ENCODE measurements at regions not wholly inside any gene's neighbourhood (a gene's known extent, or its start where the extent isn't known, plus 50 kb on each side); places are given as distances from the start of the nearest gene placed in this dataset.

DNA sequence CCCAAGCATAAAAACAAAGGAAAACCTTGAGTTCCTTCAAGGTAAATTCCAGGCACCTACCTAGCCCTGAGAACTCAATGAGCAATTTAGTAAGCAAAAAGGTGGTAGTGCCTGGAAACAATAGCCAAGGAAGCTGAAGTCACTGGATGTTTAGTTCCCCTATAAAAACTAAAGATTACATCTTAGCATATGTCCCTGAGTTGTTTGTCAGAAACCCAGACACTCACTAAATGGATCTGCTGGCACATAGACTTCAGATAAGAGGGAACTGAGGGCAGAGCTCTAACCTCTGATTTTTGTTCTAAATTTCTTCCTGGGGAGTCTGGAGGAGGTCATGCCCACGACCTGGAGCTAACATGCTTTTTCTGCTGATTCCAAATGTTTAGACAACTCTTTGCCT, 532.8 kb upstream of the SALL1 start:
- Histone ChIP-seq H3K4me3 (ENCODE audit: low read depth in 1 of 2, low read length in 2 of 2) (no peak overlapping the region), H3K4me1 (ENCODE audit: control insufficient read depth in 1 of 2, insufficient read depth in 2 of 2, low read length in 2 of 2) (no peaks in the 10 kb centered on the region), H3K27ac (ENCODE audit: low read length) (no peak overlapping the region), H3K27me3 (ENCODE audit: low read depth, low read length) (no peaks in the 10 kb centered on the region), H3K36me3 (ENCODE audit: control insufficient read depth in 1 of 2, insufficient read depth in 2 of 2, low read length in 2 of 2) (no peaks in the 10 kb centered on the region), H3K9me3 (ENCODE audit: control insufficient read depth in 1 of 2, low read length in 2 of 2) (no peaks in the 10 kb centered on the region)

DNA sequence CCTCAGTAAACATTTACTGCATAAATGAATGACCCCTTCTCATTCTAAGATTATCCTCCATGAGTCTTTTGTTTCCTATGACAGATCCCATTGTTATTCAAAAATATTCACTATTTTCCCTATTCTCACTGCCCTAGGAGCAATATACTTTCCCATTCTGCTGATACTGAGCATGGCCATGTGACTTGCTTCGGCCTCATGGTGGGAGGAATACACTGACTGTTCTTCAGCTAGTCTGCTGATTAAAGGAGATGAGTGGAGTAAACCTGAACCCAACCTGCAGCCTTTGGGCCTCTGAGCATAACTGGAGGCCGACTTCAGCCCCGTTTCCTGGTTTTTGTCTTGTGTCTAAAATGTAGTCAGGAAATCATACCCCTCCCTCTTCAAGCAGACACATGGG, 531.8 kb upstream of the SALL1 start:
- no peaks in the 10 kb centered on the region for H3K36me3 ChIP-seq (ENCODE audit: control insufficient read depth in 1 of 2, insufficient read depth in 2 of 2, low read length in 2 of 2)
- H3K4me1 ChIP-seq (ENCODE audit: control insufficient read depth in 1 of 2, insufficient read depth in 2 of 2, low read length in 2 of 2) = no peaks in the 10 kb centered on the region
- H3K9me3 ChIP-seq (ENCODE audit: control insufficient read depth in 1 of 2, low read length in 2 of 2) = no peaks in the 10 kb centered on the region
- H3K27ac ChIP-seq (ENCODE audit: low read length) = no peak overlapping the region
- H3K27me3 ChIP-seq (ENCODE audit: low read depth, low read length) = no peaks in the 10 kb centered on the region
- H3K4me3 ChIP-seq (ENCODE audit: low read depth in 1 of 2, low read length in 2 of 2) = no peak overlapping the region

DNA sequence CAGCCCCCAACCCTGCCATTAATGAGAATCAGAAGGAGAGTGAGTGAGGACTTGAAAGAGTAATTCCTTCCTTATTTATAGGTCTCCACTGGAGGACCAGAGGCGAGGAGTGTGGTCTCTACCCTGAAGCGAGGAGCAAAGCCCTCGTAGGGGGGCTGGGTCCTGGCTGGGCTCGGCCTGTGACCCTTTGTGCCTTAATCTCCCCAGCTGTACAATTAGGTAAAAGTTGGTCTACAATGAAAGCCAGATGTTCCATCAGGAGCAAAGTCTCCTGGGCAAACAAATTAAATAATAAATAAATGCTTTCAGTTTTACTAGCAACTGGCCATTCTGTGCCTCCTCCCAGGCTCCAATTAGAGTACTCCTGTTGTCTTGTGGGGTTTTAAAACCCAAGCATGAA, 523.5 kb upstream of the SALL1 start:
- Histone ChIP-seq H3K4me3 (ENCODE audit: low read depth in 1 of 2, low read length in 2 of 2) (no peak overlapping the region), H3K36me3 (ENCODE audit: control insufficient read depth in 1 of 2, insufficient read depth in 2 of 2, low read length in 2 of 2) (no peaks in the 10 kb centered on the region), H3K9me3 (ENCODE audit: control insufficient read depth in 1 of 2, low read length in 2 of 2) (no peaks in the 10 kb centered on the region), H3K27ac (ENCODE audit: low read length) (no peak overlapping the region), H3K27me3 (ENCODE audit: low read depth, low read length) (no peaks in the 10 kb centered on the region), H3K4me1 (ENCODE audit: control insufficient read depth in 1 of 2, insufficient read depth in 2 of 2, low read length in 2 of 2) (no peaks in the 10 kb centered on the region)

DNA sequence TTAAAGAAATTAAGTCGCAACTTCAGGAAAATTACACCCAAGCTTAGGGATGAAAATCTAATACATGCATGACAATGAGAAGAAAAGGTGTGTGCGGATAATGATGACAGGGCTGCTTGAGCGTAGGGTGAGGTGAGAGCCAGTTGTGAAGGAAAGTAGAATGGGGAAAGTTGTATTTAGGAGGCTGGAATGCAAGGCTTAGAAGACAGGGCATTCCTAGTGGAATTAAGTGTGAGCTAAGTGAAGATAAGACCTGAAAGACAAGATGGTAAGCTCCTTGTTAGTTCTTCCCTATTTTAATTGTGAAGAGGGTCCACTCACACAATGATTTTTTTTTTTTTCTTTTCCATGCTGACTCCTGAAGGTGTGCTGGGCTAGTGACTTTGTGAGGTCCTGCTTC, 519.5 kb upstream of the SALL1 start:
- Histone ChIP-seq H3K36me3 (ENCODE audit: control insufficient read depth in 1 of 2, insufficient read depth in 2 of 2, low read length in 2 of 2) (no peaks in the 10 kb centered on the region), H3K4me1 (ENCODE audit: control insufficient read depth in 1 of 2, insufficient read depth in 2 of 2, low read length in 2 of 2) (no peaks in the 10 kb centered on the region), H3K27ac (ENCODE audit: low read length) (no peak overlapping the region), H3K4me3 (ENCODE audit: low read depth in 1 of 2, low read length in 2 of 2) (no peak overlapping the region), H3K27me3 (ENCODE audit: low read depth, low read length) (no peaks in the 10 kb centered on the region), H3K9me3 (ENCODE audit: control insufficient read depth in 1 of 2, low read length in 2 of 2) (no peaks in the 10 kb centered on the region)

DNA sequence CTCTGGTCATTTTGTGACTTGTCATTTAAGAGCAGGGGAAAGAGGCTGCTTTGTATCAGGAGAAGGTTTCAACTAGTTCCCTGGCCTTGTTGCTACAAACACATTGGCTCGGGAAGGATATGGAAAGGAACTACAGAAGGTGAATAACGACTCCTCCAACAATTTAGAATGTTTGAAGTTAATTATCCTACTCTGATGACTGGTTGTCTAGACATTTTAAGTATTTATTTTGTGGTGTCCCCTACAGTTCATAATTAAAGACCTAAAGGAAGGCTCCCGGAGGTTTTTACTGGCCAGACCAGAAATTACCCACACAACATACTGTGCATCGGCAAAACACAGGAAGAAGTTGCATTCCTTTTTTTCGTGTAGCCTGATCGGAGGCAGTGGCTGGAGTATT, 515.8 kb upstream of the SALL1 start:
- H3K27ac ChIP-seq (ENCODE audit: low read length) = no peak overlapping the region
- no peaks in the 10 kb centered on the region for H3K36me3 ChIP-seq (ENCODE audit: control insufficient read depth in 1 of 2, insufficient read depth in 2 of 2, low read length in 2 of 2)
- H3K4me1 ChIP-seq (ENCODE audit: control insufficient read depth in 1 of 2, insufficient read depth in 2 of 2, low read length in 2 of 2) = no peaks in the 10 kb centered on the region

DNA sequence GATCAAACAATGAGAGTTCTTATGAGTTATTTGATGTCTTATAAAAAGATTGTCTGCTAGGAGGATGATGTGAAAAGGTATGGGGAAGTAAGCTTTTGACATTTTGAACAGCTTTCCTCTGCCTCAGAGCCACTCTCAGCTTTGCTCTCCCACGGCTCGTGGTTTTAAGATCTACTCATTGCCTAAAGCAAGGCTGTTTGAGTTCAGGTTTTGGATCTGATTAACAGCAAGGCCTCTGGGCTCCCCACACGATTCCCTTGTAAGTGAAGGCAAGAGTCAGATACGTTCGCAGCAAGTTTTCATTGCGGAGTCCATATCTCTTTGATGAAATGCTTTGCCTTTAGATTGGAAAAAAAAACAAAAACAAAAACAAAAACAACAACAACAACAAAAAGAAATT, 515.0 kb upstream of the SALL1 start:
- Histone ChIP-seq H3K9me3 (ENCODE audit: control insufficient read depth in 1 of 2, low read length in 2 of 2) (no peaks in the 10 kb centered on the region), H3K36me3 (ENCODE audit: control insufficient read depth in 1 of 2, insufficient read depth in 2 of 2, low read length in 2 of 2) (no peaks in the 10 kb centered on the region), H3K4me1 (ENCODE audit: control insufficient read depth in 1 of 2, insufficient read depth in 2 of 2, low read length in 2 of 2) (no peaks in the 10 kb centered on the region), H3K4me3 (ENCODE audit: low read depth in 1 of 2, low read length in 2 of 2) (no peak overlapping the region), H3K27me3 (ENCODE audit: low read depth, low read length) (no peaks in the 10 kb centered on the region), H3K27ac (ENCODE audit: low read length) (no peak overlapping the region)

More for the DNA sequence above, 515.8 kb upstream of the SALL1 start:
- H3K9me3 ChIP-seq (ENCODE audit: control insufficient read depth in 1 of 2, low read length in 2 of 2) = no peaks in the 10 kb centered on the region
- no peak overlapping the region for H3K4me3 ChIP-seq (ENCODE audit: low read depth in 1 of 2, low read length in 2 of 2)
- H3K27me3 ChIP-seq (ENCODE audit: low read depth, low read length) = no peaks in the 10 kb centered on the region

DNA sequence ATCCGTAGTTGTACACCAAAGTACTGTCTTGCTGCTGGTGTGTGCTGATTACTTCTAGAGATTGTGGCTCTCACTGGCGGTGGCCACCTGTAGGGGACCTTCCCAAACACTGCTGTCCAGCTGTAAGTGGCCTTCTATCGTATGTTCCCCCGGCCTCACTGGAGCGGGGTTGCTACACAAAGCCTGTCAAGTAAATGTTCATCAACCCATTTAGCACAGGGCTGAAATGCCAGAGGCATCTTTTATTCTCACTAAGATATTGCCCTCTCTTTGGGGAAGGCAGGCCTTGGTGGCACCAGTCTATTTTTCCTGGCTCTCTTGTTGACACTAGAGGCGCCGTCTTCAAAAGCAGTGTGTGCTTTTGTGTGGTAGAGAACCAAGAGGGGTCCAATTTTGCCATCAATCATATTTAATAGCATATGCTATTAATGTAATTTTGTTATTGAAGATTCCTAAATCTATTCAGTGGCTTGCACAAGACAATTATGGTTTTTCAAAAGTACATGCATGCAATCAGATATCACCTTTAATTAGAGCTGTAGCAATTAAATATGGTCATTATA, 514.4 kb upstream of the SALL1 start:
- H3K36me3 ChIP-seq (ENCODE audit: control insufficient read depth in 1 of 2, insufficient read depth in 2 of 2, low read length in 2 of 2) = no peaks in the 10 kb centered on the region
- H3K4me1 ChIP-seq (ENCODE audit: control insufficient read depth in 1 of 2, insufficient read depth in 2 of 2, low read length in 2 of 2) = no peaks in the 10 kb centered on the region
- no peaks in the 10 kb centered on the region for H3K9me3 ChIP-seq (ENCODE audit: control insufficient read depth in 1 of 2, low read length in 2 of 2)
- no peak overlapping the region for H3K4me3 ChIP-seq (ENCODE audit: low read depth in 1 of 2, low read length in 2 of 2)
- H3K27ac ChIP-seq (ENCODE audit: low read length) = no peak overlapping the region
- H3K27me3 ChIP-seq (ENCODE audit: low read depth, low read length) = no peaks in the 10 kb centered on the region

DNA sequence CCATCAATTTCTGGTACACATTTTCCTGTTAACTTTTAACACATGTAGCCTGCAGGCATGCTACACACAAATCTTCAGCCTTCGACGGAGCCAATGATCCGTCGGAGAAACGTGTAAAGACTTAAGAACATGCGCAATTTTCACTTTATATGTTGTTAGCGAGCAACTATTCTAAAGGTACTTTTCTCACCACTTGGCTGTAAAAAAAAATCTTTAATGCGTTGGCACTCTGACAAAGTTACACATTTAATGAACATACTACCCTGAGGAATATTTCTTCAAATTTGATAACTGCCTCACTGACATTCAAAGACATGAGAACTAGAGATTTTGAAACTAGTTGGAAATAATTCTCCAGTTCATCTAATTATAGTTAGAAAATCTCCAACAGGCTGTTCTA, 507.5 kb upstream of the SALL1 start:
- H3K27ac ChIP-seq (ENCODE audit: low read length) = no peak overlapping the region

DNA sequence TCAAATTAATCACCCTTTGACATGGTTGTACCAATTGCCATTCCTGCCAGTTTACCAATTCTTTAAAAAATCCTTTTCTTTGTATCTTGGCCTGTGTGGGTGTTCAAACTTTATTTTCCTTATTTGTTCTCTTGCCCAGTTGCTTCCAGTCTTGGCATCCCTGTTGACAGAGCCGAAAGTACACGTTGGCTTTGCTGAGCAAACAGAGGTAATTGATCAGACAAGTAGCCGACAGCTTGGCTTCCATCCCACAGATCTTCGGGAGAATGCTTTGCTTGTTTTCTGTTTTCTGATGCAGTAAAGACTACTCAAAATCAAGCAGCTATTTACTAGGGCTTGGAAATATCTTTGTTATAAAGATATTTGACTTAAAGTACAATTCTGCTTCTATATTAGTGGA, 506.8 kb upstream of the SALL1 start:
- Histone ChIP-seq H3K27ac (ENCODE audit: low read length) (no peak overlapping the region), H3K27me3 (ENCODE audit: low read depth, low read length) (no peaks in the 10 kb centered on the region), H3K4me1 (ENCODE audit: control insufficient read depth in 1 of 2, insufficient read depth in 2 of 2, low read length in 2 of 2) (no peaks in the 10 kb centered on the region), H3K4me3 (ENCODE audit: low read depth in 1 of 2, low read length in 2 of 2) (no peak overlapping the region), H3K36me3 (ENCODE audit: control insufficient read depth in 1 of 2, insufficient read depth in 2 of 2, low read length in 2 of 2) (no peaks in the 10 kb centered on the region), H3K9me3 (ENCODE audit: control insufficient read depth in 1 of 2, low read length in 2 of 2) (peaks cover 0 to 4% of the 10 kb centered on the region in 2 donors)

More for the DNA sequence above, 507.5 kb upstream of the SALL1 start:
- no peak overlapping the region for H3K4me3 ChIP-seq (ENCODE audit: low read depth in 1 of 2, low read length in 2 of 2)
- no peaks in the 10 kb centered on the region for H3K36me3 ChIP-seq (ENCODE audit: control insufficient read depth in 1 of 2, insufficient read depth in 2 of 2, low read length in 2 of 2)
- peaks cover 0 to 4% of the 10 kb centered on the region in 2 donors for H3K9me3 ChIP-seq (ENCODE audit: control insufficient read depth in 1 of 2, low read length in 2 of 2)
- no peaks in the 10 kb centered on the region for H3K4me1 ChIP-seq (ENCODE audit: control insufficient read depth in 1 of 2, insufficient read depth in 2 of 2, low read length in 2 of 2)
- H3K27me3 ChIP-seq (ENCODE audit: low read depth, low read length) = no peaks in the 10 kb centered on the region

DNA sequence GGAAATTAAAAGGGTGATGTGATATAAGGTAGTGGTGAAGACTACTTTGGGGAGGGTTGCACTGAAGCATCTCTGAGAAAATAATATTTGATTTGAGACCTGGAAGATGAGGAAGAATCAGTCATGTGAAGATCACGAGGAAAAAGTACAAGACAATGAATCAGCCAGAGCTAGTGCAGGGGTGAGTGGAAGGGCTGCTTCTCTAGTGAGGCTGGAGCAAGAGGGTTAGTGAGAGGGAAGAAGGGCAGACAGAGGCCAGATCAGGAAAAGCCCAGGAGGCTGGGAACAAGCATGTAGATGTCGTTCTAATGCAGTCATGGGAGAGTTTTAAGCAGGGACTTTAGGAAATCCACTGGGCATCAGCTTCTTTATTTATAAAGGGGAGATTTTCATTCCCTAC, 504.2 kb upstream of the SALL1 start:
- no peaks in the 10 kb centered on the region for H3K27me3 ChIP-seq (ENCODE audit: low read depth, low read length)
- H3K4me3 ChIP-seq (ENCODE audit: low read depth in 1 of 2, low read length in 2 of 2) = no peak overlapping the region
- peaks cover 0 to 4% of the 10 kb centered on the region in 2 donors for H3K9me3 ChIP-seq (ENCODE audit: control insufficient read depth in 1 of 2, low read length in 2 of 2)
- no peak overlapping the region for H3K27ac ChIP-seq (ENCODE audit: low read length)
- no peaks in the 10 kb centered on the region for H3K4me1 ChIP-seq (ENCODE audit: control insufficient read depth in 1 of 2, insufficient read depth in 2 of 2, low read length in 2 of 2)
- H3K36me3 ChIP-seq (ENCODE audit: control insufficient read depth in 1 of 2, insufficient read depth in 2 of 2, low read length in 2 of 2) = no peaks in the 10 kb centered on the region

DNA sequence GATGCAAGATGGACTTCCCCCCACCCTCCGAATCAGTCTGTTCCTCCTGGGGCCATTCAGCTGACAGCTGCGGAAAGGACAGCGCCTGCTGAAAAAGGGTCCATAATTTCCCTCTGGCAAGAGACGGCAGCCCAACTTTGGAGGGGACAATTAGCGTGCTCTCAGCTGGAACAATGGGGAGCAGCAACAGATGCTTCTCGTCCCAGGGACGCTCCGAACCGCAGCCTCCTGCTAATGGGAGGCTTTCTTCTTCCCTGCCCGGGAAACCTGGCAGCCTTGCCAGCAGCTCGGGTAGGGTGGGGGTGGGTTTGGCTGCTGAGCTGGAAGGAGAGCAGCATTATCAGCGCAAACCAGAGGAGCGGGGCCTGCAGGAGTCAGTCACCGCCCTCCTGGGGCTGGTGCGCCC, 500.0 kb upstream of the SALL1 start:
- Histone ChIP-seq H3K27me3 (ENCODE audit: low read depth, low read length) (no peaks in the 10 kb centered on the region), H3K4me1 (ENCODE audit: control insufficient read depth in 1 of 2, insufficient read depth in 2 of 2, low read length in 2 of 2) (no peaks in the 10 kb centered on the region), H3K4me3 (ENCODE audit: low read depth in 1 of 2, low read length in 2 of 2) (no peak overlapping the region), H3K27ac (ENCODE audit: low read length) (no peak overlapping the region), H3K36me3 (ENCODE audit: control insufficient read depth in 1 of 2, insufficient read depth in 2 of 2, low read length in 2 of 2) (no peaks in the 10 kb centered on the region), H3K9me3 (ENCODE audit: control insufficient read depth in 1 of 2, low read length in 2 of 2) (peaks cover 6 to 7% of the 10 kb centered on the region in 2 donors)

DNA sequence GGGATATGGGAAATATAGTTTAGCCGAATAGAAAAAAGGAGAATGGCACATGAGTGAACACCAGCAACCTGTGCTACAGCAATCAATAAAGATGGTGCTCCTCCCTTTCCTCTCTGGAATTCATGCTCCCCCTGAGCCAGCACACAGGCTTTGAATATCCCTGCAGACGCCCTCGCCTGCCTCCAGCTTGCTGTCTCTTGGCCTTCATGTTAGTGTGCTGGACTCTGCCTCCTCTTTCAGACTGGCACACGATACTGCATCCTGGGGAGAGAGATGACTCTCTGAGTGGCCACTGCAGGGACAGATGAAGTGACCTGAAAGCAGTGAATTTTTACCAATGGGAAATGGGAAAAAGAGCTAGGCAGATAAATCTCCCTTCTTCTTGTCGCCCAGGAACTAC, 498.6 kb upstream of the SALL1 start:
- Histone ChIP-seq H3K36me3 (ENCODE audit: control insufficient read depth in 1 of 2, insufficient read depth in 2 of 2, low read length in 2 of 2) (no peaks in the 10 kb centered on the region), H3K4me1 (ENCODE audit: control insufficient read depth in 1 of 2, insufficient read depth in 2 of 2, low read length in 2 of 2) (no peaks in the 10 kb centered on the region), H3K27me3 (ENCODE audit: low read depth, low read length) (no peaks in the 10 kb centered on the region), H3K9me3 (ENCODE audit: control insufficient read depth in 1 of 2, low read length in 2 of 2) (peaks cover 6 to 7% of the 10 kb centered on the region in 2 donors), H3K4me3 (ENCODE audit: low read depth in 1 of 2, low read length in 2 of 2) (no peak overlapping the region), H3K27ac (ENCODE audit: low read length) (no peak overlapping the region)
